ENCODE measurements at regions not wholly inside any gene's neighbourhood (a gene's known extent, or its start where the extent isn't known, plus 50 kb on each side); places are given as distances from the start of the nearest gene placed in this dataset.

DNA sequence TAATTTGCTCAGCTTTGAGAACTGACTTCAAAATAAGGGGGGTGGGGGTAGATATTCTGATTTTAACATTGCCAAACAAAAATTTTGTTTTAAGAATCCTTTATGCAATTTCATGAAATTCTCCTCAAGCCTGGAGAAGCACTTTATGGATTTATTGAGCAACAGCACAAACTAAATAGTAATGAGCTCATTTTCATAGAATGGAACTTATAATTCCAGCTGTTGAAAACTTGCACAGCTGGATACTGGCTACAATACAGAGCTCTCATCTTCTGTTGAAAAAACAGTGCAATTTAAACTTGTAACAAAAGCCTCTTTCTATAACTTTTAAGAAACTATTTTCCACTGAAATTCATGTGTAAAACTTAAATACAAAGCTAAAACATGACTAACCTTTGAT lies 137.6 kb upstream of the FN1 start:
- ATAC-seq (replicated peaks in 1 of 4), result no peak
- CTCF ChIA-PET, result interaction anchor here (0.6 to 1.2 kb wide), 5 partner anchors 17 to 432 kb away, joined by 3 to 5 read pairs (median 3); no protein-coding TSS in a partner anchor
- Histone ChIP-seq H3K4me1 (ENCODE audit: control insufficient read depth in 1 of 2, extremely low read depth in 1 of 2, insufficient read depth in 2 of 2, low read length in 2 of 2) (no peaks in the 10 kb centered on the region), H3K4me3 (ENCODE audit: control insufficient read depth in 1 of 2, extremely low read depth in 1 of 2, low read length in 1 of 2) (no peak overlapping the region), H3K36me3 (ENCODE audit: control insufficient read depth in 2 of 2, extremely low read depth in 1 of 2, insufficient read depth in 1 of 2, low read length in 1 of 2) (no peaks in the 10 kb centered on the region), H3K27me3 (replicated peaks in 1 of 2; ENCODE audit: control insufficient read depth in 2 of 2, extremely low read depth in 1 of 2, insufficient read depth in 2 of 2, low read length in 1 of 2) (no peaks in the 10 kb centered on the region), H3K27ac (ENCODE audit: low read length) (no peak overlapping the region), H3K9me3 (no peaks in the 10 kb centered on the region)
- DNase-seq, result no peak
- POLR2A ChIA-PET, result no interaction called here
- no peaks in the 10 kb centered on the region for H3K36me3 Mint-ChIP-seq
- H3K27ac Mint-ChIP-seq, result no peak overlapping the region
- peaks cover 0 to 4% of the 10 kb centered on the region in 2 donors for H3K27me3 Mint-ChIP-seq
- H3K4me3 Mint-ChIP-seq, result no peak overlapping the region
- H3K9me3 Mint-ChIP-seq, result no peaks in the 10 kb centered on the region
- no peaks in the 10 kb centered on the region for H3K4me1 Mint-ChIP-seq

DNA sequence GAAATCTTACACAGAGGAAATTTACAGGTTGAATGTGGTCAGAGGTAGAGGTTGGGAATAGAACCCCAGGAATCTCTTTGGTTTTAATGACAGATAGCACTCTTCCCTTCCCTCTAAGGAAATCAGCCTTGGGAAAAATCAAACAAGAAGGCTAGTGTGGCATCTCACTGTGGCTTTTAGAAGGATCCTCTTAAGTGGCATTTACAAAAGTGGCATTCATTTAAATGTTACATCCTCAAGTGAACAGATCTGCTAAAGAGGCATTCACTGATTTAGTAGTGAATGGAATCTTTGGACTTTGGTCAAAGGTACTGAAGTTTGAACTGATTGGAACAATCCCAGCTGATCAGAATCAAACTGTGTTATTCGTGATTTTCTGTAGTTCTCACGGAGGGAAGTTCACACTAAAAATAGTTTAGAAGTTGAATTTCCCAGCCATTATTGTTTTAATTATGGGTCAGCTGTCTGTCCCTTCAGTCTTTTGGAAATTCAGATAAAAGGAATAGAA lies 136.5 kb upstream of the FN1 start:
- ChIA-PET CTCF (no interaction called here), POLR2A (no interaction called here)
- Histone ChIP-seq H3K4me3 (ENCODE audit: control insufficient read depth in 1 of 2, extremely low read depth in 1 of 2, low read length in 1 of 2) (no peak overlapping the region), H3K27ac (ENCODE audit: low read length) (no peak overlapping the region), H3K9me3 (no peaks in the 10 kb centered on the region), H3K4me1 (ENCODE audit: control insufficient read depth in 1 of 2, extremely low read depth in 1 of 2, insufficient read depth in 2 of 2, low read length in 2 of 2) (no peaks in the 10 kb centered on the region), H3K27me3 (replicated peaks in 1 of 2; ENCODE audit: control insufficient read depth in 2 of 2, extremely low read depth in 1 of 2, insufficient read depth in 2 of 2, low read length in 1 of 2) (no peaks in the 10 kb centered on the region), H3K36me3 (ENCODE audit: control insufficient read depth in 2 of 2, extremely low read depth in 1 of 2, insufficient read depth in 1 of 2, low read length in 1 of 2) (no peaks in the 10 kb centered on the region)
- no CpG with 5 or more reads among the region's 2 CpGs for WGBS (ENCODE audit: insufficient coverage)
- H3K27me3 Mint-ChIP-seq, result peaks cover 0 to 4% of the 10 kb centered on the region in 2 donors
- no peak for DNase-seq
- H3K4me3 Mint-ChIP-seq, result no peak overlapping the region
- H3K36me3 Mint-ChIP-seq, result no peaks in the 10 kb centered on the region
- no peak for ATAC-seq (replicated peaks in 1 of 4)
- no peaks in the 10 kb centered on the region for H3K4me1 Mint-ChIP-seq
- no peak overlapping the region for H3K27ac Mint-ChIP-seq
- H3K9me3 Mint-ChIP-seq, result no peaks in the 10 kb centered on the region

DNA sequence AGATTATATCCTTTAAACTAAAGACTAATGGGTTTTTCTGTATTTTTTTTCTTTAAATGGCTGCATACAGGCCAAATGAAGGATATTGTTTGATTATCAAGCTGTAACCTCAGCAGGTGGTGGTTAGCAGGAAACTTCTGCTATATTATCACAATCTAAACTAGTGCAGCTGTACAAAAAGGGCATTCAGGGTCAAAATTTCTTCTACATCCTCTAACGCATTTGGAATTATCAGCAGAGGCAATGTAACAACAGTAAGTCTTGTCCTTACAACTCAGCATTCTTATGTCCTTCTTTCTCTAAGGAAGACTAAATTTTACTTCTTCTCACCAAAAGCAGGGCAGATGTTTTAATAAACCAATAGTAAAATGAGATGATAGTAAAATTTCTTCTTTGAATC lies 135.8 kb upstream of the FN1 start:
- ATAC-seq (replicated peaks in 1 of 4), result no peak
- no peak overlapping the region for H3K4me3 Mint-ChIP-seq

DNA sequence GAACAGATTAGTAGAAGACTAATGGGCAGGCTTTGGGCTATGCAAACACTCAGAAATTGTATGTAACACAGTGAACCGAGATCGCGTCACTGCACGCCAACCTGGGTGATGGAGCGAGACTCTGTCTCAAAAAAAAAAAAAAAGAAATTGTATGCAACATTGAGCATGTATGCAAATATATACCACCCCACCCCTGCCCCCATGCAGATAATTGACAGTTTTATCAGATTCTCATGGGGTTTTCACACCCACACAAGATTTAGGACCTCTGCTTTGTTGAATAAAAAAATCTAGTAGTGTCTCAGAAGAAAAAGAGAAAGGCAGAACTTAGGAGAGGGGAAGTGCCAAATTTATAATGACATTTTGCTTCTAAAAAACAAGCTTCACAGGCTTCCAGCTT lies 131.6 kb upstream of the FN1 start:
- Histone ChIP-seq H3K27ac (ENCODE audit: low read length) (no peak overlapping the region), H3K4me3 (ENCODE audit: control insufficient read depth in 1 of 2, extremely low read depth in 1 of 2, low read length in 1 of 2) (no peak overlapping the region), H3K36me3 (ENCODE audit: control insufficient read depth in 2 of 2, extremely low read depth in 1 of 2, insufficient read depth in 1 of 2, low read length in 1 of 2) (no peaks in the 10 kb centered on the region), H3K27me3 (replicated peaks in 1 of 2; ENCODE audit: control insufficient read depth in 2 of 2, extremely low read depth in 1 of 2, insufficient read depth in 2 of 2, low read length in 1 of 2) (no peaks in the 10 kb centered on the region), H3K9me3 (no peaks in the 10 kb centered on the region), H3K4me1 (ENCODE audit: control insufficient read depth in 1 of 2, extremely low read depth in 1 of 2, insufficient read depth in 2 of 2, low read length in 2 of 2) (no peaks in the 10 kb centered on the region)
- H3K36me3 Mint-ChIP-seq, result no peaks in the 10 kb centered on the region
- ATAC-seq (replicated peaks in 1 of 4) (no peak), DNase-seq (no peak)
- WGBS (ENCODE audit: insufficient coverage), result no CpG with 5 or more reads among the region's 5 CpGs
- no peaks in the 10 kb centered on the region for H3K9me3 Mint-ChIP-seq
- H3K27ac Mint-ChIP-seq, result no peak overlapping the region
- ChIA-PET CTCF (no interaction called here), POLR2A (no interaction called here)
- H3K4me1 Mint-ChIP-seq, result no peaks in the 10 kb centered on the region
- no peak overlapping the region for H3K4me3 Mint-ChIP-seq
- H3K27me3 Mint-ChIP-seq, result peaks cover 0 to 5% of the 10 kb centered on the region in 2 donors

More for the DNA sequence above, 135.8 kb upstream of the FN1 start:
- Histone ChIP-seq H3K27me3 (replicated peaks in 1 of 2; ENCODE audit: control insufficient read depth in 2 of 2, extremely low read depth in 1 of 2, insufficient read depth in 2 of 2, low read length in 1 of 2) (no peaks in the 10 kb centered on the region), H3K27ac (ENCODE audit: low read length) (no peak overlapping the region), H3K36me3 (ENCODE audit: control insufficient read depth in 2 of 2, extremely low read depth in 1 of 2, insufficient read depth in 1 of 2, low read length in 1 of 2) (no peaks in the 10 kb centered on the region), H3K9me3 (no peaks in the 10 kb centered on the region), H3K4me3 (ENCODE audit: control insufficient read depth in 1 of 2, extremely low read depth in 1 of 2, low read length in 1 of 2) (no peak overlapping the region), H3K4me1 (ENCODE audit: control insufficient read depth in 1 of 2, extremely low read depth in 1 of 2, insufficient read depth in 2 of 2, low read length in 2 of 2) (no peaks in the 10 kb centered on the region)
- POLR2A ChIA-PET, result no interaction called here
- Mint-ChIP-seq H3K9me3 (no peaks in the 10 kb centered on the region), H3K4me1 (no peaks in the 10 kb centered on the region), H3K27ac (no peak overlapping the region), H3K36me3 (no peaks in the 10 kb centered on the region), H3K27me3 (peaks cover 0 to 4% of the 10 kb centered on the region in 2 donors)
- no peak for DNase-seq
- WGBS (ENCODE audit: insufficient coverage), result no CpG with 5 or more reads among the region's 1 CpG
- CTCF ChIA-PET, result no interaction called here

DNA sequence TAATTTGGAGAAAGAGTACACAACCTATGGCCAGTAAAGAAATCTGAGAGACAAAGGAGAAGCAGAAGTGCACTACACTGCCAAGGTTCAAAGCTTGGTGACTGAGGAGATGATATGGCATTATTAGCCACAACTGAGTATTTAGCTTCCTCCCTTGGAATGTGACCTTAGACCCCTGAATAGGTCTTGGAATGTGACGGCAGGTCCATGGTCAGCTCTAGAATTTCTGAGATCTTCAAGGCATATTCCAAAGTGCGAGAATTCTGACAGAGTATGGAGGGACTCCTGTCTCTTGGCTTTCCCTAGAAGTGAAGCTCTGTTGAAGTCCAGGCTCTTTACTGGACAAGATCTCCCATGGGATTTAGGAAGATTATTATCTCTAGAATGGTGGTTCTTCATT lies 130.0 kb upstream of the FN1 start:
- no peaks in the 10 kb centered on the region for H3K4me1 Mint-ChIP-seq
- Histone ChIP-seq H3K27me3 (replicated peaks in 1 of 2; ENCODE audit: control insufficient read depth in 2 of 2, extremely low read depth in 1 of 2, insufficient read depth in 2 of 2, low read length in 1 of 2) (no peaks in the 10 kb centered on the region), H3K9me3 (no peaks in the 10 kb centered on the region), H3K36me3 (ENCODE audit: control insufficient read depth in 2 of 2, extremely low read depth in 1 of 2, insufficient read depth in 1 of 2, low read length in 1 of 2) (no peaks in the 10 kb centered on the region), H3K4me1 (ENCODE audit: control insufficient read depth in 1 of 2, extremely low read depth in 1 of 2, insufficient read depth in 2 of 2, low read length in 2 of 2) (no peaks in the 10 kb centered on the region), H3K27ac (ENCODE audit: low read length) (no peak overlapping the region), H3K4me3 (ENCODE audit: control insufficient read depth in 1 of 2, extremely low read depth in 1 of 2, low read length in 1 of 2) (no peak overlapping the region)
- no peak overlapping the region for H3K27ac Mint-ChIP-seq
- CTCF ChIA-PET, result interaction anchor here (0.5 to 0.7 kb wide), 3 partner anchors 10 to 53 kb away, joined by 3 to 9 read pairs (median 3); no protein-coding TSS in a partner anchor
- ATAC-seq (replicated peaks in 1 of 4) (no peak), DNase-seq (no peak)
- H3K9me3 Mint-ChIP-seq, result peaks cover 0 to 5% (median 4%) of the 10 kb centered on the region in 3 donors
- no peaks in the 10 kb centered on the region for H3K36me3 Mint-ChIP-seq
- peaks cover 0 to 4% of the 10 kb centered on the region in 2 donors for H3K27me3 Mint-ChIP-seq
- H3K4me3 Mint-ChIP-seq, result no peak overlapping the region
- WGBS (ENCODE audit: insufficient coverage), result 100% methylated on average over 2 of the region's 2 CpGs
- POLR2A ChIA-PET, result no interaction called here

DNA sequence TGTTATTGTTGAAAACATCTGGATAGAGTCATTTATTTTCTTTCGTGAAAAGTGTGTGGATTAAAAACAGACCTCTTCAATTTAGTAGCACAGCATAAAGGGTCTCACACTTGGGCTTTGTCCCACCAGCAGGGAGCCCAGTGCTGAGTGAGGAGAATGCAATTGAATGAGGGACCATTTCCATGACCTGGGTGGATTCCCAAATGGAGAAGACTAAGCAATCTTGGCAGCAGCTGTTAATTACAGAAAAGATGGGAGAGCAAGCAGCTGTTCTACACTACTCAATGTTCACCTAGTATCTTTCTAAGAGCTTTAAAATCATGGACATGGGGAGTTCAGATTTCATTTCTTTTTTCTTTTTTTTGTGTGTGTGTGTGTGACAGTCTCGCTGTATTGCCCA lies 121.8 kb upstream of the FN1 start:
- H3K4me3 Mint-ChIP-seq, result no peak overlapping the region
- no peaks in the 10 kb centered on the region for H3K4me1 Mint-ChIP-seq
- Histone ChIP-seq H3K27ac (ENCODE audit: low read length) (no peak overlapping the region), H3K4me3 (ENCODE audit: control insufficient read depth in 1 of 2, extremely low read depth in 1 of 2, low read length in 1 of 2) (no peak overlapping the region), H3K9me3 (no peaks in the 10 kb centered on the region), H3K36me3 (ENCODE audit: control insufficient read depth in 2 of 2, extremely low read depth in 1 of 2, insufficient read depth in 1 of 2, low read length in 1 of 2) (no peaks in the 10 kb centered on the region), H3K4me1 (ENCODE audit: control insufficient read depth in 1 of 2, extremely low read depth in 1 of 2, insufficient read depth in 2 of 2, low read length in 2 of 2) (no peaks in the 10 kb centered on the region), H3K27me3 (replicated peaks in 1 of 2; ENCODE audit: control insufficient read depth in 2 of 2, extremely low read depth in 1 of 2, insufficient read depth in 2 of 2, low read length in 1 of 2) (no peaks in the 10 kb centered on the region)
- no peaks in the 10 kb centered on the region for H3K36me3 Mint-ChIP-seq
- no peak for DNase-seq
- WGBS (ENCODE audit: insufficient coverage), result no CpG with 5 or more reads among the region's 2 CpGs
- POLR2A ChIA-PET, result no interaction called here
- CTCF ChIA-PET, result no interaction called here
- peaks cover 0 to 5% (median 4%) of the 10 kb centered on the region in 3 donors for H3K9me3 Mint-ChIP-seq
- H3K27ac Mint-ChIP-seq, result no peak overlapping the region
- no peak for ATAC-seq (replicated peaks in 1 of 4)
- H3K27me3 Mint-ChIP-seq, result peaks cover 0 to 3% of the 10 kb centered on the region in 2 donors

DNA sequence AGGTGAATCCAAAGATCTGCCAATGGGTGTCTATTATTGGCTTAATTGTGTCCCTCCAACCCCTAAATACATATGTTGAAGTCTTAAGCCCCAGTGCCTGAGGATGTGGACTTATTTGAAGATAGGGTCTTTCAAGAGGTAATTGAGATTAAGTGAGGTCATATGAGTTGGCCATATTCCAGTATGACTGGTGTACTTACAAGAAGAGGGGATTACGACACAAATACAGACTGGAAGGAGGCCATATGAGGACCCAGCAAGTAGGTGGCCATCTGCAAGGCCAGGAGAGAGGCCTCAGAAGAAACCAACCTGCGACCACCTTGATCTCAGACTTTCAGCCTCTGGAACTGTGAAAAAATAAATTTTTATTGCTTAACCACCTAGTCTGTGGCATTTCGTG lies 121.1 kb upstream of the FN1 start:
- Histone ChIP-seq H3K9me3 (no peaks in the 10 kb centered on the region), H3K36me3 (ENCODE audit: control insufficient read depth in 2 of 2, extremely low read depth in 1 of 2, insufficient read depth in 1 of 2, low read length in 1 of 2) (no peaks in the 10 kb centered on the region), H3K4me3 (ENCODE audit: control insufficient read depth in 1 of 2, extremely low read depth in 1 of 2, low read length in 1 of 2) (no peak overlapping the region), H3K27ac (ENCODE audit: low read length) (no peak overlapping the region), H3K4me1 (ENCODE audit: control insufficient read depth in 1 of 2, extremely low read depth in 1 of 2, insufficient read depth in 2 of 2, low read length in 2 of 2) (no peaks in the 10 kb centered on the region), H3K27me3 (replicated peaks in 1 of 2; ENCODE audit: control insufficient read depth in 2 of 2, extremely low read depth in 1 of 2, insufficient read depth in 2 of 2, low read length in 1 of 2) (no peaks in the 10 kb centered on the region)
- H3K4me3 Mint-ChIP-seq, result no peak overlapping the region
- POLR2A ChIA-PET, result no interaction called here
- peaks cover 0 to 5% (median 4%) of the 10 kb centered on the region in 3 donors for H3K9me3 Mint-ChIP-seq
- no peak overlapping the region for H3K27ac Mint-ChIP-seq
- CTCF ChIA-PET, result no interaction called here
- no peak for ATAC-seq (replicated peaks in 1 of 4)
- H3K4me1 Mint-ChIP-seq, result no peaks in the 10 kb centered on the region
- H3K27me3 Mint-ChIP-seq, result no peaks in the 10 kb centered on the region
- H3K36me3 Mint-ChIP-seq, result no peaks in the 10 kb centered on the region
- DNase-seq, result no peak
- 65% methylated on average over 2 of the region's 3 CpGs for WGBS (ENCODE audit: insufficient coverage)

Measured in T-cell (primary cell).